ENCODE measurements at regions not wholly inside any gene's neighbourhood (a gene's known extent, or its start where the extent isn't known, plus 50 kb on each side); places are given as distances from the start of the nearest gene placed in this dataset.

DNA sequence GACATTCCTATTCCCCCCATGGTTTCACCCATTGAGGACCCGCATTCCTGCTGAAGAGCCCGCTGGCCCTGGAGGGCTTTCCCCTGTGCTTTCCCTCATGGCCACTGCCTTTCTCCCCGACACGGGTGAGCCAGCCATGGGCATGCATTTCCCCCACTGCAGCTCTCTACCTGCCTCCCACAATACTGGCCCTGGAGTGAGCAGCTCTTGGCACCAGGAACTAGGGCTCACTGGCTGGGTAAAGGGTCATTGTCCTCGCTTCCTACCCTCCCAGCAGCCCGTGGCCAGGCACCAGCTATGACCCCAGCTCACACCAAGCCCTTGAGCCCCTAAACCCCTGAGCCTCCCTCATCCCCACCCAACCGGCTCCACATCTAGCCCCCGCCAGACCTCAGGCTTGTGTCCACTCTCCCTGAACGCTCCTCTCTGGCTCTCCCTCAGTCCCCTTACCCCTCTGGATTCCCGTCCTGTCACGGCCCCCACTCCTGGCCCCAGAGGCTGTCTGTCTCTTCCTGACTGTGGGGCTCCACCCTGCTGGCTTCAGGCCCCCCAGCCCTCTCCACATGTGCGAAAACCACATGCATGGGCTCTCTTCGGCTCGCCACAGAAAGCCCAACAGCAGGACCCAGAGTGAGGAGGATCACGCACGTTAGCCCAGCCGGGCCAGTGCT, 199.8 kb downstream of the ZFP36L2 start:
- DNase-seq (ENCODE audit: extremely low spot score, insufficient read length, low read depth) (no peak), FAIRE-seq (no peak)

GRCh38 chr2:43025709-43026295, 200.6 kb downstream of the ZFP36L2 start:
- DNase-seq (ENCODE audit: extremely low spot score, insufficient read length, low read depth) (no peak), FAIRE-seq (no peak)

DNA sequence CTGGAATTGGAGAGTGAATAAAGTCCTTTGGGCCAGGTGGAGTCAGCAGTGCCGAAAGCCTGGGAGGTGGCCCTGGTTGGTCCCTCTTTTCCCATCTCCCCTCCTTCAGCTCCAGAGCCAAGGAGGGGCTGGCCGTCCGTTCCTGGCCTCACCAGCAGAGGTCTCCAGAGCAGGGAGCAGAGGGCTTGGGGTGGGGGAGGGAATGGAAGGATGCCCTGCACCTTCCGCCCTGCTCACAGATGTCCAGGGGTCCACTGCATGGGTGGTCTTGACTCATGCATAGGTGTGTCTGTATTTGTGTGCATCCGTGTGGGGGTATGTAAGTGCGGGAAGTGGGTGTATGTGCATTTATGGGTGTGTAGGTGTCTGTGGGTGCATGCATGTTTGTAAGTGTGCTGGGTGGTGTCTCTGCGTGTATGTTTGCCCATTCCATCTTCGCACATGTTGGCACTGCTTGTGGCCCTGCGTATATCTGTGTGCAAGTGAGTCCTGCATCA, 201.8 kb downstream of the ZFP36L2 start:
- FAIRE-seq (no peak), DNase-seq (ENCODE audit: extremely low spot score, insufficient read length, low read depth) (no peak)

DNA sequence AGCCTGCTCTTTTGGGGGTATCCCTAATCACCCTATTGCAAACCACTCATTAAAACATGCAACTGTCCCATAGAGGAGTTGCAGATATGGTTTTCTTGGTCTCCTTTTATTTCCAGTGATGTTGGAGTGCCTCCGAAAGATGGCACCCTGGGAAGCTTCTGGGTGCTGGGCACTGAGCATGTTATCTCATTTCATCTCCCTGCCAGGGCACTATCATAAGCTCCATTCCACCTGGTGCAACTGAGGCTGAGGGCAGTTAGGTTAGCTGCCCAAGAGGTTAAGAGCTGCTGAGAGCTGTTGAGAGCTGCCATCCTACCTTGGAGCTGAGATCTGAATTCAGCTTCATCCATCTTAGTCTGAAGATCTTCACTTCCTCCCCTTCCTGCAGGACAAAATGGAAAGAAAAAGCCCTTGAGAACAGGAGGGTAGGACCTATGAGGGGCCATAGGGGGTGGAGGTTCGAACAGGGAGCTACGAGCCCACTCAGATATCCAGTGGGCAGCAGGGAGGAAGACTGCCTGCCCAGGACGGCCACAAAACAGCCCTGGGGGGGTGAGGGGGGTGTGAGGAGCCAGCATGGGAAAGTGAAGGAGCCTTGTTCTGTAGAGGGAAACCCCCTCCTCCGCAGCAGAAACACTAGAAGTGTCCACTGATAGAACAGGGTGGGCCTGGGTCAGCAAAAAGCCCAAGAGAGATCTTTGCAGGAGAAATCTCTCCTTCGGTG, 202.5 kb downstream of the ZFP36L2 start:
- FAIRE-seq (no peak), DNase-seq (ENCODE audit: extremely low spot score, insufficient read length, low read depth) (no peak)

DNA sequence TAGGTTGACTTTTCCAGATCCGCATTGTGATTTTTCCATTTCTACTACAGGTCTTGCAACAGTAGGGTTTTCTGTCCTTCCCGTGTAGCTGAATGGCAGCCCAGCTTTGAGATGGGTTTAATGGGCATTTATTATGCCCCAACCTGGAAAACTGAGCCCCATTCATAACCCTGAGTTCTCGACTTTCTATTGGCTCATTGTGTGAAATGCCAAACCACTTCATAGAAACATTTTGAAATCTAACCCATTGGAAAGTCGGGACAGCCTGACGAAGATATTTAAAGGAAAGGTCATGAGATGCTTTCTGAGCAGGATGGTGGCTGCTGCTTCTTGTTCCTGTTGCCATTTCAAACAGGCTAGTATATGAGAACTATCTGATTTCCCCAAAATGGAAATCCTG, 203.5 kb downstream of the ZFP36L2 start:
- FAIRE-seq (no peak), DNase-seq (ENCODE audit: extremely low spot score, insufficient read length, low read depth) (no peak)

- DNase-seq (ENCODE audit: extremely low spot score, insufficient read length, low read depth) (no peak), FAIRE-seq (no peak)
Measured at GRCh38 chr2:43021791-43022509, 204.5 kb downstream of the ZFP36L2 start.

GRCh38 chr2:43020990-43021669, 205.3 kb downstream of the ZFP36L2 start:
- DNase-seq (ENCODE audit: extremely low spot score, insufficient read length, low read depth) (no peak), FAIRE-seq (no peak)

GRCh38 chr2:43020296-43020695, 206.1 kb downstream of the ZFP36L2 start:
- FAIRE-seq = no peak

DNA sequence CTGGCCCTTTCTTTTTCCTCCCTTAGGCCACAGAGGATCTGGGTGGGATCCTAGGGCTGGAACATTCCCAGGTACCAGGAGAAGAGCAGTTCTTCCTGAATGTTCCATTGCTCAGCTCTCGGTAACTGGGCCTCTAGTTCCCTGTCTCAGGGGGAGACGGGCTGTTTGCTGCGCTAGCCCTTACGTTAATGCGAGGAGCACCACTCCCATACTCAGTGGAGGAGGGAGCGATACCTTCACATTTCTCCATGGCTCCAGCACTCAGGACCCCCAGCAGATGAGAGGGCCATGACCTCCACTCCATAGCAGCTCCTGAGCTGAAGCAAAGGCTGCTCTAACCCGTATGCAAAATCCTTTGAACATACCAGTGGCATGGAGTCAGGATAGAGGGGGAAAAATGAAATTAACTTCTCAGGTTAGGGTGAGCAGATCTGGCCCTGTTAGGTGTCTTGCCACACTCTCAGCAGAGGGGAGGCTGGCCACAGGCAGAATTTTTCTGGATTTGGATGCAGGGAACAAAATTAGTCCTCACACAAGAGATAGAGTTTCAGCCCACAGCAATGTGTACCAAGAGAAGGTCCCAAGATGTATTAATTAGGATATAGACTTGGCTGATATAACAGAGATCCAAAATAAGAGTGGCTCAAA, 206.7 kb downstream of the ZFP36L2 start:
- FAIRE-seq (no peak), DNase-seq (ENCODE audit: extremely low spot score, insufficient read length, low read depth) (no peak)

More at GRCh38 chr2:43020296-43020695, 206.1 kb downstream of the ZFP36L2 start:
- DNase-seq (ENCODE audit: extremely low spot score, insufficient read length, low read depth) = no peak

DNA sequence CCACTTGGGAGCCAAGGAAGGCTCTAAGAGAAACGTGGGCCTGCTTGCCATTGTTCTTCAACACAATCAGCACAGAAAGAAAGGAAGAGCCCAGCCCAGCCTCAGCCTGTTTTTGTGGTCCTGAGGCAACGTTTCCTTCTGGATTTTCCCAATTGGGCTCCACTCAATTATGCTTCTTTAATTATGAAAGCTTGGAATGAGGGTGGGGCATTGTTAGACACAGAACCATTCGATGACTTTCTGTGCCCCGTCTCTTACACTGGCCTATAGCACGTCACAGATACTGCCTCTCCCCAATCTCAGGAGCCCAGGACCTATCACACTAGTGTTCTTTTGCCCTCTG, 207.4 kb downstream of the ZFP36L2 start:
- DNase-seq (ENCODE audit: extremely low spot score, insufficient read length, low read depth) (no peak), FAIRE-seq (no peak)

GRCh38 chr2:43018179-43019024, 208.0 kb downstream of the ZFP36L2 start:
- no peak for FAIRE-seq
- DNase-seq (ENCODE audit: extremely low spot score, insufficient read length, low read depth) = no peak

DNA sequence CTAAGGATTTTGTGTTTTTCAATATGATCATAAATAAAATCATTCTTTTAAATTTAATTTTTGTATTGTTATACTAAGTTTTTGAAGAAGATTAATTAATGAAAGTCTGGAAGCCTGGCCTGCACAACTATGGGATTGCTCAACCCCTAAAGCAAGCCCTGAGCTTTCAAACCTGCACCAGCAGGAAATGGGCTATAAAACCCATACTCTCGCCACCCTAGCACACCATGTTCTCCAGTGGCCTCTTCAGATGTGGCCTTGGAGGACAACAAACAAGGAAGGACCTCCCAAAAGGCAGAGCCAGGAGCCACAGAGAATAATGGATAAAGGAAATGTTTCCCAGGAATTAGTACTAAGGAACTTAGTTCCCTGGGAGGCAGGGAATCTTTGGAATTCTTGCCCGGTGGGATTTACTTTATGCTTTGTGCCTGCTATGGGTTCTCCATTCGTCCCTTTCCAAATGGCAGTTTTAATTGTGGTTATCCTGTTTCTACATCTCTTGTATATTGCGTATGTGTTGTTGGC, 212.5 kb downstream of the ZFP36L2 start:
- DNase-seq (ENCODE audit: extremely low spot score, insufficient read length, low read depth) = no peak

DNA sequence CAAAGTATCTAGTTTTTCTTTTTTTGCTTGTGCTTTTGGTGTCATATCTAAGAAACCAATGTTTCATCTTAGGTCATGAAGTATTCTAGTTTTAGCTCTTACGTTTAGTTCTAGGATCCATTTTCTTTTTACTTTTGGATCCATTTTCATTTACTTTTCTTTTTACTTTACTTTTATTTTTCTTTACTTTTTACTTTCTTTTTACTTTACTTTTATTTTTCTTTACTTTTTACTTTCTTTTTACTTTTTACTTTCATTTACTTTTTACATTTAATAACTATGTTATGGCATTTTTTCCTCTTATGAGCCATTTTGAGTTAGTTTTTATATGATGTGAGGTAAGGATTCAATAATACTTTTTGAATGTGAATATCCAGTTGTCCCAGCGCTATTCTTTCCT, 213.4 kb downstream of the ZFP36L2 start:
- no peak for FAIRE-seq

More for the DNA sequence above, 212.5 kb downstream of the ZFP36L2 start:
- FAIRE-seq = no peak

GRCh38 chr2:43011158-43011491, 215.3 kb downstream of the ZFP36L2 start:
- DNase-seq (ENCODE audit: extremely low spot score, insufficient read length, low read depth) (no peak), FAIRE-seq (no peak)

More for the DNA sequence above, 213.4 kb downstream of the ZFP36L2 start:
- DNase-seq (ENCODE audit: extremely low spot score, insufficient read length, low read depth) = no peak

- FAIRE-seq (no peak), DNase-seq (ENCODE audit: extremely low spot score, insufficient read length, low read depth) (no peak)
Measured at GRCh38 chr2:43010438-43011157, 215.8 kb downstream of the ZFP36L2 start.

- FAIRE-seq = no peak
- no peak for DNase-seq (ENCODE audit: extremely low spot score, insufficient read length, low read depth)
Measured at GRCh38 chr2:43009448-43009847, 217.0 kb downstream of the ZFP36L2 start.

DNA sequence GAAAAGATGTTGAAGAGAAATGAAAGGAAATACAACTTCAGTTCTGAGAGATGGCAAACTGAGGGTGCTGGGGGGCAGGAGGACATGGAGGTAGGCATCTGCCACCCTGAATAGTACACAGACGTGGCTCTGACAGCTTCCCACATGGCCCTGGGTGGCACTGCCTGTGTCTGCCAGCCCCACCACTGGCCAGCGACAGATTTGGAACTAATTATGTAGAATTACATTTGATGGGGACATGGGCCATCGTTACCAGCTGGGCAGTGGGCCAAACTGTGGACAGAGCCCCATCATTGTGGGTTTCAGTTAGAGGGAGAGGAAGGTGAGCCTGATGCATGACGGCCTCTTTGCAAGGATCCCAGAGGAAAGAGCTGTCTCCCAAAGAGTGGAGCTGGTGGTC, 216.0 kb upstream of the HAAO start:
- no peak for DNase-seq (ENCODE audit: extremely low spot score, insufficient read length, low read depth)
- FAIRE-seq = no peak

- FAIRE-seq (no peak), DNase-seq (ENCODE audit: extremely low spot score, insufficient read length, low read depth) (no peak)
Measured at GRCh38 chr2:43007901-43008300, 215.5 kb upstream of the HAAO start.

Measured in GM18507 (cell line).